ENCODE measurements at regions not wholly inside any gene's neighbourhood (a gene's known extent, or its start where the extent isn't known, plus 50 kb on each side); places are given as distances from the start of the nearest gene placed in this dataset.

- WGBS, 2 experiments (ENCODE audit: extremely low coverage in 2 of 2, insufficient read length in 1 of 2): no CpG with 5 or more reads among the region's 4 CpGs
- no peak overlapping the region for H2BK120ac ChIP-seq (ENCODE audit: low read depth, low read length)
- no peak overlapping the region for H2AK5ac ChIP-seq (ENCODE audit: low read depth, low read length)
- no peak for DNase-seq
- no peak overlapping the region for H3K14ac ChIP-seq (replicated peaks; ENCODE audit: low read depth, low read length)
- CTCF ChIA-PET: no interaction called here
- H2BK5ac ChIP-seq (ENCODE audit: low read depth, low read length, poor library complexity, severe bottlenecking): no peak overlapping the region
- no peak overlapping the region for H3K23ac ChIP-seq (ENCODE audit: low read depth, low read length)
- H3K9ac ChIP-seq (ENCODE audit: low read depth, low read length): no peak overlapping the region
- H4K5ac ChIP-seq (ENCODE audit: low read depth, low read length): no peak overlapping the region
- no peak overlapping the region for H3K4me2 ChIP-seq (ENCODE audit: low read depth, low read length)
- H4K8ac ChIP-seq (ENCODE audit: low read depth in 2 of 2, low read length in 2 of 2): no peak overlapping the region
- no peak overlapping the region for H2BK20ac ChIP-seq (ENCODE audit: low read depth, low read length)
- H3K36me3 ChIP-seq (ENCODE audit: control insufficient read depth, insufficient read depth, low read length): no peaks in the 10 kb centered on the region
- no peak for ATAC-seq (ENCODE audit: low read depth)
- H3K4me1 ChIP-seq (ENCODE audit: control insufficient read depth, insufficient read depth, low read length): peaks cover 2% of the 10 kb centered on the region; the same call in 1 of the 2 replicates
- no TSS peak for BruUV-seq (replicated peaks)
- no peak overlapping the region for H4K91ac ChIP-seq (ENCODE audit: insufficient read depth, low read depth, low read length)
- H2BK15ac ChIP-seq (ENCODE audit: low read depth, low read length): no peak overlapping the region
- intact Hi-C loops (cut with micrococcal nuclease): no loop called here
- H3K79me1 ChIP-seq (ENCODE audit: low read depth in 1 of 2, low read length in 2 of 2): no peaks in the 10 kb centered on the region
- dilution Hi-C loops (cut with HindIII; ENCODE audit: low sequenced_read_pairs, unreplicated experiment): no loop called here
- TF ChIP-seq RAD21 (IDR thresholded peaks at IDR 0.05; ENCODE audit: low read length) (no peak), CEBPB (IDR thresholded peaks at IDR 0.05; ENCODE audit: low read depth, low read length) (no peak), BHLHE40 (IDR thresholded peaks at IDR 0.05; ENCODE audit: low read depth, low read length) (no peak), SMC3 (IDR thresholded peaks at IDR 0.05; ENCODE audit: low read depth, low read length) (no peak), CHD1 (IDR thresholded peaks at IDR 0.05; ENCODE audit: low read depth, low read length) (no peak), NFE2L2 (IDR thresholded peaks at IDR 0.05; ENCODE audit: low read depth, low read length) (no peak), MAZ (IDR thresholded peaks at IDR 0.05; ENCODE audit: borderline replicate concordance, low read depth, low read length) (no peak), MAFK (IDR thresholded peaks at IDR 0.05; ENCODE audit: low read depth, low read length) (no peak)
- TF ChIP-seq, protein P1, sequence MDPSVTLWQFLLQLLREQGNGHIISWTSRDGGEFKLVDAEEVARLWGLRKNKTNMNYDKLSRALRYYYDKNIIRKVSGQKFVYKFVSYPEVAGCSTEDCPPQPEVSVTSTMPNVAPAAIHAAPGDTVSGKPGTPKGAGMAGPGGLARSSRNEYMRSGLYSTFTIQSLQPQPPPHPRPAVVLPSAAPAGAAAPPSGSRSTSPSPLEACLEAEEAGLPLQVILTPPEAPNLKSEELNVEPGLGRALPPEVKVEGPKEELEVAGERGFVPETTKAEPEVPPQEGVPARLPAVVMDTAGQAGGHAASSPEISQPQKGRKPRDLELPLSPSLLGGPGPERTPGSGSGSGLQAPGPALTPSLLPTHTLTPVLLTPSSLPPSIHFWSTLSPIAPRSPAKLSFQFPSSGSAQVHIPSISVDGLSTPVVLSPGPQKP (IDR thresholded peaks at IDR 0.05; ENCODE audit: borderline replicate concordance, low read depth, low read length): no peak
- TF ChIP-seq, protein P2, sequence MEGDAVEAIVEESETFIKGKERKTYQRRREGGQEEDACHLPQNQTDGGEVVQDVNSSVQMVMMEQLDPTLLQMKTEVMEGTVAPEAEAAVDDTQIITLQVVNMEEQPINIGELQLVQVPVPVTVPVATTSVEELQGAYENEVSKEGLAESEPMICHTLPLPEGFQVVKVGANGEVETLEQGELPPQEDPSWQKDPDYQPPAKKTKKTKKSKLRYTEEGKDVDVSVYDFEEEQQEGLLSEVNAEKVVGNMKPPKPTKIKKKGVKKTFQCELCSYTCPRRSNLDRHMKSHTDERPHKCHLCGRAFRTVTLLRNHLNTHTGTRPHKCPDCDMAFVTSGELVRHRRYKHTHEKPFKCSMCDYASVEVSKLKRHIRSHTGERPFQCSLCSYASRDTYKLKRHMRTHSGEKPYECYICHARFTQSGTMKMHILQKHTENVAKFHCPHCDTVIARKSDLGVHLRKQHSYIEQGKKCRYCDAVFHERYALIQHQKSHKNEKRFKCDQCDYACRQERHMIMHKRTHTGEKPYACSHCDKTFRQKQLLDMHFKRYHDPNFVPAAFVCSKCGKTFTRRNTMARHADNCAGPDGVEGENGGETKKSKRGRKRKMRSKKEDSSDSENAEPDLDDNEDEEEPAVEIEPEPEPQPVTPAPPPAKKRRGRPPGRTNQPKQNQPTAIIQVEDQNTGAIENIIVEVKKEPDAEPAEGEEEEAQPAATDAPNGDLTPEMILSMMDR (conservative IDR thresholded peaks at IDR 0.05; ENCODE audit: low read depth, low read length): no peak
- H3K27ac ChIP-seq (ENCODE audit: insufficient read depth, low read length): no peak overlapping the region
- H3K27me3 ChIP-seq (ENCODE audit: control insufficient read depth, insufficient read depth, low read length): no peaks in the 10 kb centered on the region
- no peak overlapping the region for H3K4ac ChIP-seq (ENCODE audit: low read depth, low read length)
- no peak overlapping the region for H3K56ac ChIP-seq (ENCODE audit: extremely low read depth, insufficient read depth, low read length)
- H3K18ac ChIP-seq (ENCODE audit: low read depth, low read length): no peak overlapping the region
- H2AK9ac ChIP-seq (replicated peaks; ENCODE audit: low read depth, low read length, poor library complexity): no peak overlapping the region
- POLR2A ChIA-PET (ENCODE audit: unreplicated experiment): no interaction called here
- in situ Hi-C loops (cut with MboI; ENCODE audit: low sequenced_read_pairs): no loop called here
- H4K20me1 ChIP-seq (ENCODE audit: insufficient read depth, low read length): no peaks in the 10 kb centered on the region
- H3K4me3 ChIP-seq (ENCODE audit: insufficient read depth, low read depth, low read length): no peak overlapping the region
- H3K9me1 ChIP-seq (ENCODE audit: insufficient read depth, low read length): no peaks in the 10 kb centered on the region
- H2AFZ ChIP-seq (replicated peaks; ENCODE audit: low read length, poor library complexity): no peak overlapping the region
- H3K9me3 ChIP-seq (ENCODE audit: control insufficient read depth, insufficient read depth, low read length): no peaks in the 10 kb centered on the region
These were observed 256.5 kb downstream of the IPO8 start for GRCh38 chr12:30439201-30439600.
